Keratinocyte (primary cell): ENCODE measurements at regions not wholly inside any gene's neighbourhood (a gene's known extent, or its start where the extent isn't known, plus 50 kb on each side); places are given as distances from the start of the nearest gene placed in this dataset.

ENCODE experiments used
- EZH2 ChIP-seq: IDR thresholded peaks from one replicate; pipeline ENCODE4 v1.6.1; 2012; ENCODE audit warnings: inconsistent platforms, mild to moderate bottlenecking, low read length, moderate library complexity
- TF ChIP-seq, protein P1 (sequence below), 3 experiments: IDR thresholded peaks in 1 of 3; conservative IDR thresholded peaks in 1 of 3; optimal IDR thresholded peaks in 1 of 3; 2 replicates in 2 of 3; 3 replicates in 1 of 3; pipeline versions ENCODE3 to v1.5.1; 2011; ENCODE audit warnings: low read length in 3 of 3, mild to moderate bottlenecking in 3 of 3, moderate library complexity in 2 of 3, control low read depth in 1 of 3, inconsistent platforms in 1 of 3; ENCODE audit not compliant: insufficient read depth in 2 of 3; ENCODE audit errors: extremely low read depth in 1 of 3

DNA sequence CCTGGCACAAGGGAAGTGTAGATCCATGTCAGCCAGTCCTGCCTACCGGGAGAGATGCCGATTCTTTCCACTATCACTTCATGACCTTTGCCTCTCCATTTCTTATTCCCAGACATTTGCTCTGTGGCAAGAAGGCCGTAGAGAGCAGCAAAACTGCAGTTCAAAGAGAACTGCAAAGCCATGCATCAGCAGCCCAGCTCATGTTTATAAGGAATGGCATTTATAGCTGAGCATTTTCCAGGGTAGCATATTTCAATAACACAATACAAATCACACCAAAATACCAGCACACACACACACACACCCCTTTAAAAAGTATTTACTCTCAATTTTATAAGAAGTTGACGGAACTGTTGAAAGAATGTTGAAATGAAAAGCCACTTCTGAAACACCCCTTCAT lies 126.7 kb upstream of the EGFLAM start:
- no peak for TF ChIP-seq EZH2
- TF ChIP-seq, protein P1, sequence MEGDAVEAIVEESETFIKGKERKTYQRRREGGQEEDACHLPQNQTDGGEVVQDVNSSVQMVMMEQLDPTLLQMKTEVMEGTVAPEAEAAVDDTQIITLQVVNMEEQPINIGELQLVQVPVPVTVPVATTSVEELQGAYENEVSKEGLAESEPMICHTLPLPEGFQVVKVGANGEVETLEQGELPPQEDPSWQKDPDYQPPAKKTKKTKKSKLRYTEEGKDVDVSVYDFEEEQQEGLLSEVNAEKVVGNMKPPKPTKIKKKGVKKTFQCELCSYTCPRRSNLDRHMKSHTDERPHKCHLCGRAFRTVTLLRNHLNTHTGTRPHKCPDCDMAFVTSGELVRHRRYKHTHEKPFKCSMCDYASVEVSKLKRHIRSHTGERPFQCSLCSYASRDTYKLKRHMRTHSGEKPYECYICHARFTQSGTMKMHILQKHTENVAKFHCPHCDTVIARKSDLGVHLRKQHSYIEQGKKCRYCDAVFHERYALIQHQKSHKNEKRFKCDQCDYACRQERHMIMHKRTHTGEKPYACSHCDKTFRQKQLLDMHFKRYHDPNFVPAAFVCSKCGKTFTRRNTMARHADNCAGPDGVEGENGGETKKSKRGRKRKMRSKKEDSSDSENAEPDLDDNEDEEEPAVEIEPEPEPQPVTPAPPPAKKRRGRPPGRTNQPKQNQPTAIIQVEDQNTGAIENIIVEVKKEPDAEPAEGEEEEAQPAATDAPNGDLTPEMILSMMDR (optimal IDR thresholded peaks at IDR 0.05 in 1 of 3, IDR thresholded peaks at IDR 0.05 in 1 of 3, conservative IDR thresholded peaks at IDR 0.05 in 1 of 3; ENCODE audit: extremely low read depth in 1 of 3, insufficient read depth in 2 of 3, low read length in 3 of 3), result no peak
